ENCODE measurements at regions not wholly inside any gene's neighbourhood (a gene's known extent, or its start where the extent isn't known, plus 50 kb on each side); places are given as distances from the start of the nearest gene placed in this dataset.

- no peak for DNase-seq (ENCODE audit: low spot score)
These were observed 210.7 kb upstream of the DMRT1 start for GRCh38 chr9:630817-631216.

GRCh38 chr9:631596-631995, 209.9 kb upstream of the DMRT1 start:
- no peak for DNase-seq (ENCODE audit: low spot score)

- no peak for DNase-seq (ENCODE audit: low spot score)
These were observed 208.0 kb upstream of the DMRT1 start for GRCh38 chr9:633461-633860.

- DNase-seq (ENCODE audit: low spot score) = no peak
These were observed 204.4 kb upstream of the DMRT1 start for GRCh38 chr9:636931-637591.

- no peak for DNase-seq (ENCODE audit: low spot score)
These were observed 203.3 kb upstream of the DMRT1 start for GRCh38 chr9:638152-638551.

- no peak for DNase-seq (ENCODE audit: low spot score)
These were observed 199.5 kb upstream of the DMRT1 start for GRCh38 chr9:642014-642413.

GRCh38 chr9:643966-644365, 197.5 kb upstream of the DMRT1 start:
- no peak for DNase-seq (ENCODE audit: low spot score)

- no peak for DNase-seq (ENCODE audit: low spot score)
These were observed 194.0 kb upstream of the DMRT1 start for GRCh38 chr9:647522-647921.

- no peak for DNase-seq (ENCODE audit: low spot score)
These were observed 192.1 kb upstream of the DMRT1 start for GRCh38 chr9:649128-650074.

- no peak for DNase-seq (ENCODE audit: low spot score)
These were observed 191.1 kb upstream of the DMRT1 start for GRCh38 chr9:650362-650761.

GRCh38 chr9:651371-651770, 190.1 kb upstream of the DMRT1 start:
- no peak for DNase-seq (ENCODE audit: low spot score)

GRCh38 chr9:652914-653313, 188.6 kb upstream of the DMRT1 start:
- no peak for DNase-seq (ENCODE audit: low spot score)

- DNase-seq (ENCODE audit: low spot score) = no peak
These were observed 188.1 kb upstream of the DMRT1 start for GRCh38 chr9:653421-653820.

GRCh38 chr9:653856-654387, 187.6 kb upstream of the DMRT1 start:
- no peak for DNase-seq (ENCODE audit: low spot score)

- DNase-seq (ENCODE audit: low spot score) = no peak
These were observed 185.6 kb upstream of the DMRT1 start for GRCh38 chr9:655875-656274.

GRCh38 chr9:656926-657568, 184.4 kb upstream of the DMRT1 start:
- DNase-seq (ENCODE audit: low spot score) = no peak

GRCh38 chr9:659286-659685, 182.2 kb upstream of the DMRT1 start:
- DNase-seq (ENCODE audit: low spot score) = no peak

GRCh38 chr9:660227-660626, 181.3 kb upstream of the DMRT1 start:
- no peak for DNase-seq (ENCODE audit: low spot score)

- no peak for DNase-seq (ENCODE audit: low spot score)
These were observed 178.0 kb upstream of the DMRT1 start for GRCh38 chr9:663541-663940.

- DNase-seq (ENCODE audit: low spot score) = no peak
These were observed 176.2 kb upstream of the DMRT1 start for GRCh38 chr9:665296-665695.

- no peak for DNase-seq (ENCODE audit: low spot score)
These were observed 169.5 kb upstream of the DMRT1 start for GRCh38 chr9:671997-672396.

- DNase-seq (ENCODE audit: low spot score) = no peak
These were observed 168.6 kb upstream of the DMRT1 start for GRCh38 chr9:672851-673250.

All from ecto neural progenitor cell (in vitro differentiated cells).